ENCODE measurements at regions not wholly inside any gene's neighbourhood (a gene's known extent, or its start where the extent isn't known, plus 50 kb on each side); places are given as distances from the start of the nearest gene placed in this dataset.
A peak's percentile ranks its signal among the peaks of the same experiment; 100 is the strongest.

- DNase-seq, result peak; percentile 1
Observed at GRCh38 chr9:96156171-96156974, 145.6 kb downstream of the HSD17B3 start.

DNA sequence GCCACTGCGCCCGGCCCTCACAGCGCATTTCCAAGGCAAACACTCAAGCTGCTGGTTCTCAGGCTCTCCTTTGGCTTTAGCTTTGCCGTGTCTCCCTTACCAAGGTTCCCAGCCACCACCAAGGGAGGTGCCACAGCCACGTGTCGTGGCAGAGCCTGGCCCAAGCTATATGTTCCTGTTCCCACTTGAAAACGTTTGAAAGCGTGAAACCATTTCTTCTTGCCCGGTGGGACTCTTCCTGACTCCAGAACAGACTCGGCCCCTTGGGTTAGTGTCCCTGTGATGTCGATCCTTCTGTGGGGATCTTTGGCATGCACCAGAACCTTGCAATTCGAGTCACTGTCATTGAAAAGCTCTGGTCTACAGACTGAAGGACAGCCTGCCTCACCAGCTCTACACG lies 147.9 kb downstream of the HSD17B3 start:
- DNase-seq, result no peak

DNA sequence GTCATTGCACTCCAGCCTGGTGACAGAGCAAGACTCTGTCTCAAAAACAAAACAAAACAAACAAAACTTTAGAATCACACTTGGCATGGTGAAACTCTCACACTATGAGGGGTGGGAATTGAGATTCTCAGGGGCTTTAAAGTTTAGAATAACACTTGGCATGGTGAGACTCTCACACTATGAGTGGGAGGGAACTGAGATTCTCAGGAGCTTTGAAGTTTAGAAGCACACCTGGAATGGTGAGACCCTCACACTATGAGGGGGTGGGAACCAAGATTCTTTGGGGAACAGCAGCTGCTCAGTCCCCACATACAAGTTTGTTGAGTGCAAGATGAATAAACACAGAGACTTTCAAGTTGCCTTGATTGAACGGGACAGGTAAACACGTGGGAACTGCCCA lies 149.4 kb downstream of the HSD17B3 start:
- no peak for DNase-seq

GRCh38 chr9:96150324-96151227 lies 151.4 kb downstream of the HSD17B3 start:
- DNase-seq, result peak; percentile 83

- peak; percentile 18 for DNase-seq
Observed at GRCh38 chr9:96149533-96150280, 152.3 kb downstream of the HSD17B3 start.

- no peak for DNase-seq
Observed at GRCh38 chr9:96148634-96149532, 153.1 kb downstream of the HSD17B3 start.

DNA sequence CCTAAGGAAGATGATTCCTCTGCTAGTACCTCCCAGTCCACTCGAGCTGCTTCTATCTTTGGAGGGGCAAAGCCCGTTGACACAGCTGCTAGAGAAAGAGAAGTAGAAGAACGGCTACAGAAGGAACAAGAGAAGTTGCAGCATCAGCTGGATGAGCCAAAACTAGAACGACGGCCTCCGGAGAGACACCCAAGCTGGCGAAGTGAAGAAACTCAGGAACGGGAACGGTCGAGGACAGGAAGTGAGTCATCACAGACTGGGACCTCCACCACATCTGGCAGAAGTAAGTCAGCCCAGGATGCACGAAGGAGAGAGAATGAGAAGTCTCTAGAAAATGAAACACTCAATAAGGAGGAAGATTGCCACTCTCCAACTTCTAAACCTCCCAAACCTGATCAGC lies 154.9 kb downstream of the HSD17B3 start:
- DNase-seq, result peak; percentile 67

GRCh38 chr9:96141666-96142065 lies 160.3 kb downstream of the HSD17B3 start:
- no peak for DNase-seq

GRCh38 chr9:96141128-96141474 lies 160.9 kb downstream of the HSD17B3 start:
- no peak for DNase-seq

DNA sequence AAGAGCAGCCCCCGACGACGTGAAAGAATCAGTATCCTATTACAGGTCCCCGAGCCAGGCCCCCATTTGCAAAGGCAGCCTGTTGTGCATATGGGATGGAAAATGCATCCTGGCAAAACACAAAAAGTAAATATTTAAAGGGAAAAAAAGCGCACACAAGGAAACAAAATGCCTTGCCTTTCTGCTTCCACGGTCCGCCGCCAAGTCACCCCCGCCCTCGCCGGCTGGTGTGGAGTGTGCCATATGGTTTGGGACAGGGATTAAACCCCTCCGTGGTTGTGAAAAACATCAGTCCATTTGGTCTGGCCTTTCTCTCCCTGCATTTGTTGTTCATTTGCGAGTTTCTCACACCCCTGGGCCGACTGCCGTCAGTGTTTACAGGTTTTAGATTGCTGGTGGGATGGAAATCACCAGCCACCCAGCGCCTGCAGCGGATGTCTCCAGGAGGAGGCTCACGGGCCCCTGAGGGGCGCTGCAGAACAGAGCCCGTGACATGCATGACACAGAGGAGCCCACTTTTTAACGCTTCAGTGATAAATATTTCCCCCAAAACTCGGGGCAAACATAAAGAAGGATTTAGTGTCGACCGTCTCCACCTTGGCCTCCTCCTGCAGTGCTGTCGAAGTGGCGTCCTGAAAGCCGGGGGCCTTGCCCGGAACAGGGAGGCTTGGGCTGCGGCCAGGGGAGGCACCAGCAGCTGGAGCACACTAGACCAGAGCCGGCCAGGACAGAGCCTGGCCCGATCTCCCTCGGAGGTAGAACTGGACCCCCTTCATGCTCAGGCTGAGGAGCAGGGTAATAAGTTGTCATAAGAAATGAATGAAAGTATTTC lies 161.5 kb downstream of the HSD17B3 start:
- DNase-seq, result no peak

DNA sequence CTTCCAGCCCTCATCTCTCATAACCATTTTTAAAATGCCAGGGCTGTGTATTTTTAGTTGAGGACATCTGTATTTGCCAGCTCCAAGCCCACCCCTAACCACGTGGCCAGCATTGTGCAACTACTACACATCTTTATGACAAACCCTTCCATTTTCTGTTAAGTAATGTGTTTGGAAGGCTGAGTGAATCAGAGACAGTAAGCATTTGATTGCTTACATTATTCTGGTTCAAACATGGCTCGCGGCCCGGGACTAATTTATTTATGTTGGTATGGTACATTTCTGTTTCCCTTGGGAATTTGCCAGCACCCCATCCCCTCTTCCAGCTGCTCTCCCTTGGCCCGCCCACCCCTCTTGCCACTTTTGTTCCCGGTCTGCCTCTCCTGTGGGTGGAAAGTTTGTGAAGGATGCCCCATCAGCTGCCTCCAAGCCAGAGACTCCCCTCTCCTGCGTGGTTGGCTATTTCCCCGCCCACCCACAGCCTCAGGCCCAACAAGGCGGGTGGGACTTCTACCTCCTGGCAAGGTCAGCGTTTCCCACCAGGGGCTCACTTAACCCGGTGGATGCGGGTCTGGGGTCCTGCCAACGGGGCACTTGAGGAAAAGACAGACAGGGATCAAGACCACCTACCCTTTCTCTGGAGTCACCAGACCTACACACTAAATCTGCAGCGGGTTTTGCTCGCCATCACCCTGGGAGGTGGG lies 162.2 kb downstream of the HSD17B3 start:
- DNase-seq, result no peak

DNA sequence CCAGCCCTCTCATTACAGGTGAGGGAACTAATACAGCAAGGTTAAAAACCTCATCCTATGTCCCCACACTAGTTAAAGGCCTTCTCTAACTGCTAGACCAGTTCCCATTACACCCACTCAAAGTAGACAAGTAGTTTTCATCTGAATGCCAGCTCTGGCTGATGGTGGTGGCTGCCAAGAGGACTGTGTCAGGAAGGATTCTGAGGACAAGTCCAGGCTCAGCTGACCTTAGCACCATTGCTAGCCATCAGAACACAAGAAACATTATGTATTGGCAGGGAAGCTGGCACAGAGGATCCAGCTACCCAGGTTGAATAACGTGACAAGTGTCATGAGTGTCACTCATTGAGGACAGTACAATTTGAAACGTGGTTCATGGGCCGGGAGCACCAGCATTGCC lies 163.4 kb downstream of the HSD17B3 start:
- DNase-seq, result no peak

DNA sequence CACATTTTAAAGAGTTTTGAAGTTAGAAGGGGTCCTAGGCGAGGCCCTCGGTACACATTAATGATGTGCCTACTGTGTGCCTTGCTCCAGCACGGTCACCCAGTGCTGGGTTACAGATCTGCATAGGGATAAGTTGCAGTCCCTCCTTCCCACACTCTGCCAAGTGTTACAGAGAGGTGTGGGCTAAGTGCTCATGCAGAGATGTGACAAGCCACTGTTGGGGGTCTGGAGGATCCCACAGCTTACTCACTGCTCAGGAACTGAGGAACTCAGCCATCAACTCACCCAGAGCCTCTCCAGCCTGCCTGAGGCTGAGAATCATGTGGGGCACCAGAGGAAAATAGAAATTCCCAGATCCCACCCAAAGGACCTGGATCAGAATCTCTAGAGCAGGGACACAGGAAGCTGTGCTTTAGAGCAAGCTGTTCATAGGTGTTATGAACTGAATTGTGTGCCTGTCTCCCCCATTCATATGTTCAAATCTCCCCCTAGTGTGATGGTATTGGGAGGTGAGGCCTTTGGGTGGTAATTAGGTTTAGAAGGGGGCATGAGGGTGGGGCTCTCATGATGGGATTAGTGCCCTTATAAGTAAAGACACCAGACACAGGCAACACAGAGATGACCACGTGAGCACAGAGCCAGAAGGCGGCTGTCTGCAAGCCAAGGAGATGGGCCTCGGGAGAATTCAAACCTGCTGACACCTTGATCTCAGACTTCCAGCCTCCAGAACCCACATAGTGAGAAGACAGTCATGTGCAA lies 164.1 kb downstream of the HSD17B3 start:
- DNase-seq, result no peak

- DNase-seq, result no peak
Observed at GRCh38 chr9:96136992-96137670, 164.8 kb downstream of the HSD17B3 start.

DNA sequence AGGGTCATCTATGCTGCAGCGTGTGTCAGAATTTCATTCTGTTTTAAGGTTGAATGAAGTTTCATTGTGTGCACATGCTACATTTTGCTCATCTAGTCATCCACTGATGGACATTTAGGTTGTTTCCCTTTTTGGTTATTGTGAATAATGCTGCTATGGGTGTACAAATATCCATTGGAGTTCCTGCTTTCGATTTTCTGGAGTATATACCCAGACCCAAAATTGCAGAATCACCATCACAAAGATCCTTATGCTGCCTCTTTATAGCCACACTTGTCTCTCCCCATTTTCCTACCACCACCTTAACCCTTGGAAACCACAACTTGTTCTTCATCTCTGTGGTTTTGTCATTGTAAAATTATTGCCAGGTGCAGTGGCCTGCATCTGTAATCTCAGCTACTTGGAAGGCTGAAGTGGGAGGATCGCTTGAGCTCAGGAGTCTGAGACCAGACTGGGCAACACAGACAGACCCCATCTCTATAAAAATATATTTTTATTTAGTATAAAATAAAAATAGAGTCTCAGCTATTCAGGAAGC lies 166.2 kb downstream of the HSD17B3 start:
- DNase-seq, result no peak

DNA sequence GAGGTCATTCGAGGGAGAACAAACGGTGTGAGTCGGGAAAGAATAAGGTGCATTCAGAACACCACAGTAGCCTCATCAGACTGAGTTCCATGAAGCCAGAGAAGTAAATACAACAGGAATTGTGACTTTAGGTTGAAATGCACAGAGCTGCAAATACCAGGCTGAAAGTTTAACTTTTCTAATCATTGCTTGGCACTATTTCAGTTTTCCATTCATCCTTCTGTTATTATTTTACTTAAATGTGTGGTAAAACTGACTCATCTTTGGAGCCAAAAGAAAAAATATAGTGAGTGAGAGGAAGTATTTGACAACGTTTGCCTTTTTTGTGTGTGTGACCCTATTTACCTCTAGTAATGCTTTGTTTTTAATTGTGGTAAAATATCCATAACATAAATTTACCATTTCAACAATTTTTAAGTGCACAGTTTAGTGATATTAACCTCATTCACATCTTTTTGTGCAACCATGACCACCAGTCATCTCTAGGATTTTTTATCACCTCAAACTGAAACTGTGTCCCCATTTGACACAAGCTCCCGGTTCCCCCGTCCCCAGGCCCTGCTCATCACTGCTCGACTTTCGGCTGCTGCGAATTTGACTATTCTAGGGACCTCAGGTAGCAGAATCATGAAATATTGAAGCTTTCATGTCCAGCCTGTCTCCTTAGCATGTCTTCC lies 166.8 kb downstream of the HSD17B3 start:
- no peak for DNase-seq

DNA sequence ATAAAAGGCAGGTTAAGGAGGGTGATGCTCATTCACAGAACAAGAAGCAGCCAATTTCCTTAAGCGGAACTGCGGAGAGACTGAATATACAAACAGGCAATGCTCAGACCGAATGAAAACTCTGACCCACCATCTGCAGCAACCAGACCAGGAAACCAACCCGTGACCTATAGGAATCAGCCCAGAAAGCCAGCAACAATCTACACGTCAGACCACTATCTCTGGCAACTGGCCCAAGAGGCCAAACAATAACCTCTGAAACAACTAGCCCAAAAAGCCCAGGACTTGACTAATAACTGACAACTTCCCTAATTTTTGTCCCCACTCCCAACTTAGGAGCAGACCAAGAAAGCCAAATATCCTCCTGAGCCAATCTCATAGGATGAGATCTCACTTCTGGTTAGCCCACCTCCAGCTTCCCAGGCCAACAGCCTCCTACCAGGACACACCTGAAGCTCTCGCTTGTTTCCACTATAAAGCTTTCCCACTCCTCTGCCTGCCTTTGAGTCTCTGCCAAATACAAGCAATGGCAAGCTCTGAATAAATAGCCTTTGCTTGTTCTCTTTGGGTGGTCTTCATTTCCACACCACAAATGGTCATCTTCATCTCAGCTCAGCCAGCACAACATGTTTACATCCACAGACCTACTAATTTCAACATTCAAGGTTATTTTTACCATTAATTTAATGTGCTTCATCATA lies 168.5 kb downstream of the HSD17B3 start:
- DNase-seq, result no peak

DNA sequence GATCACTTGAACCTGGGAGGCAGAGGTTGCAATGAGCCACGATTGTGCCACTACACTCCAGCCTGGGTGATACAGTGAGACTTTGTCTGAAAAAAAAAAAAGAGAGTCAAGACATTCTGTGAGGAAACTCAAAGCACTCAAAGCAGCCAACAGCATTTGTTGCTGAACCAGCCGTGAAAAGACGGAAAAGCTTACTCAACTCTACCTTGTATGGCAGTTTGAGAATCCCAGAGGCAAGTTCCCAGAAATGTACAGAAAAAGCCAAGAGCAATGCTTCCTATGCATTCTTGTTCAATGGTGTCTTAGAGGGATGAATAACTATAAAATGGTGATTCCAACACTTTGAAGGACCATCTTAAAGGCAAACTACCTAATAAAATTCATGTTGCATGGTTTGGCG lies 170.2 kb downstream of the HSD17B3 start:
- DNase-seq, result no peak

Data from activated CD4-positive, alpha-beta T cell treated with anti-CD3 and anti-CD28 coated beads, Interleukin-2, amount 50 U/mL, for 16 hours (primary cell).